ENCODE measurements at regions not wholly inside any gene's neighbourhood (a gene's known extent, or its start where the extent isn't known, plus 50 kb on each side); places are given as distances from the start of the nearest gene placed in this dataset.

GRCh38 chr16:56068314-56068713 is 123.0 kb upstream of the GNAO1 start:
- ChIA-PET CTCF (no interaction called here), POLR2A (no interaction called here)
- TF ChIP-seq ZNF384 (IDR thresholded peaks at IDR 0.05) (no peak), SP1 (IDR thresholded peaks at IDR 0.05) (no peak), TARDBP (IDR thresholded peaks at IDR 0.05) (no peak), FOXA1 (IDR thresholded peaks at IDR 0.05) (no peak), PKNOX1 (IDR thresholded peaks at IDR 0.05) (no peak), FOXM1 (IDR thresholded peaks at IDR 0.05; ENCODE audit: borderline replicate concordance) (no peak), ARNT (IDR thresholded peaks at IDR 0.05) (no peak)
- DNase-seq (ENCODE audit: extremely low spot score), result no peak

- ChIA-PET CTCF (no interaction called here), POLR2A (no interaction called here)
- DNase-seq (ENCODE audit: extremely low spot score), result no peak
- no peak for TF ChIP-seq PKNOX1 (IDR thresholded peaks at IDR 0.05)
These were observed 123.9 kb upstream of the GNAO1 start for GRCh38 chr16:56067406-56067805.

- POLR2A ChIA-PET, result no interaction called here
- no peak for DNase-seq (ENCODE audit: extremely low spot score)
- TF ChIP-seq ELF4 (IDR thresholded peaks at IDR 0.05) (no peak), FOXM1 (IDR thresholded peaks at IDR 0.05; ENCODE audit: borderline replicate concordance) (no peak), ZNF384 (IDR thresholded peaks at IDR 0.05) (no peak), L3MBTL2 (conservative IDR thresholded peaks at IDR 0.05) (no peak), NFRKB (IDR thresholded peaks at IDR 0.05) (no peak), FOXK2 (IDR thresholded peaks at IDR 0.05) (no peak), FOXA1 (IDR thresholded peaks at IDR 0.05) (no peak), LEF1 (IDR thresholded peaks at IDR 0.05; ENCODE audit: borderline replicate concordance) (no peak), HDGF (IDR thresholded peaks at IDR 0.05; ENCODE audit: borderline replicate concordance) (no peak), BHLHE40 (IDR thresholded peaks at IDR 0.05; ENCODE audit: borderline replicate concordance) (no peak), CTBP1 (IDR thresholded peaks at IDR 0.05; ENCODE audit: borderline replicate concordance) (no peak), SUZ12 (IDR thresholded peaks at IDR 0.05) (no peak)
- CTCF ChIA-PET, result no interaction called here
These were observed 124.7 kb upstream of the GNAO1 start for GRCh38 chr16:56066617-56067016.

GRCh38 chr16:56063111-56063510 is 128.2 kb upstream of the GNAO1 start:
- POLR2A ChIA-PET, result no interaction called here
- CTCF ChIA-PET, result interaction anchor here (0.6 kb wide), 1 partner anchor 164 kb away, joined by 3 read pairs; no protein-coding TSS in a partner anchor
- no peak for DNase-seq (ENCODE audit: extremely low spot score)
- TF ChIP-seq FOXK2 (IDR thresholded peaks at IDR 0.05) (no peak), LEF1 (IDR thresholded peaks at IDR 0.05; ENCODE audit: borderline replicate concordance) (no peak), FOXA1 (IDR thresholded peaks at IDR 0.05) (no peak), ZNF384 (IDR thresholded peaks at IDR 0.05) (no peak), CTBP1 (IDR thresholded peaks at IDR 0.05; ENCODE audit: borderline replicate concordance) (no peak), HDGF (IDR thresholded peaks at IDR 0.05; ENCODE audit: borderline replicate concordance) (no peak), L3MBTL2 (conservative IDR thresholded peaks at IDR 0.05) (no peak), FOXM1 (IDR thresholded peaks at IDR 0.05; ENCODE audit: borderline replicate concordance) (no peak), NFRKB (IDR thresholded peaks at IDR 0.05) (no peak), ELF4 (IDR thresholded peaks at IDR 0.05) (no peak), BHLHE40 (IDR thresholded peaks at IDR 0.05; ENCODE audit: borderline replicate concordance) (no peak), TARDBP (IDR thresholded peaks at IDR 0.05) (no peak), PKNOX1 (IDR thresholded peaks at IDR 0.05) (no peak), SP1 (IDR thresholded peaks at IDR 0.05) (no peak), ARNT (IDR thresholded peaks at IDR 0.05) (no peak), SUZ12 (IDR thresholded peaks at IDR 0.05) (no peak)

- TF ChIP-seq SUZ12 (IDR thresholded peaks at IDR 0.05) (no peak), FOXK2 (IDR thresholded peaks at IDR 0.05) (no peak), ELF4 (IDR thresholded peaks at IDR 0.05) (no peak), NFRKB (IDR thresholded peaks at IDR 0.05) (no peak), L3MBTL2 (conservative IDR thresholded peaks at IDR 0.05) (no peak), FOXM1 (IDR thresholded peaks at IDR 0.05; ENCODE audit: borderline replicate concordance) (no peak), FOXA1 (IDR thresholded peaks at IDR 0.05) (no peak), LEF1 (IDR thresholded peaks at IDR 0.05; ENCODE audit: borderline replicate concordance) (no peak), ARNT (IDR thresholded peaks at IDR 0.05) (no peak), HDGF (IDR thresholded peaks at IDR 0.05; ENCODE audit: borderline replicate concordance) (no peak), TARDBP (IDR thresholded peaks at IDR 0.05) (no peak), BHLHE40 (IDR thresholded peaks at IDR 0.05; ENCODE audit: borderline replicate concordance) (no peak), ZNF384 (IDR thresholded peaks at IDR 0.05) (no peak), SP1 (IDR thresholded peaks at IDR 0.05) (no peak), CTBP1 (IDR thresholded peaks at IDR 0.05; ENCODE audit: borderline replicate concordance) (no peak), PKNOX1 (IDR thresholded peaks at IDR 0.05) (no peak)
- DNase-seq (ENCODE audit: extremely low spot score), result no peak
- ChIA-PET CTCF (no interaction called here), POLR2A (no interaction called here)
These were observed 134.1 kb upstream of the GNAO1 start for GRCh38 chr16:56057151-56057550.

- TF ChIP-seq NFRKB (IDR thresholded peaks at IDR 0.05) (no peak), L3MBTL2 (conservative IDR thresholded peaks at IDR 0.05) (no peak), CTBP1 (IDR thresholded peaks at IDR 0.05; ENCODE audit: borderline replicate concordance) (no peak), LEF1 (IDR thresholded peaks at IDR 0.05; ENCODE audit: borderline replicate concordance) (no peak), ZNF384 (IDR thresholded peaks at IDR 0.05) (no peak), SUZ12 (IDR thresholded peaks at IDR 0.05) (no peak), ARNT (IDR thresholded peaks at IDR 0.05) (no peak), FOXK2 (IDR thresholded peaks at IDR 0.05) (no peak), ELF4 (IDR thresholded peaks at IDR 0.05) (no peak), FOXA1 (IDR thresholded peaks at IDR 0.05) (no peak), TARDBP (IDR thresholded peaks at IDR 0.05) (no peak), SP1 (IDR thresholded peaks at IDR 0.05) (no peak)
- POLR2A ChIA-PET, result no interaction called here
- DNase-seq (ENCODE audit: extremely low spot score), result no peak
- CTCF ChIA-PET, result no interaction called here
These were observed 140.4 kb upstream of the GNAO1 start for GRCh38 chr16:56050916-56051315.

Measured in HEK293T (cell line).